GM19452 (cell line): ENCODE measurements at regions not wholly inside any gene's neighbourhood (a gene's known extent, or its start where the extent isn't known, plus 50 kb on each side); places are given as distances from the start of the nearest gene placed in this dataset.

ENCODE experiments used
- ATAC-seq: cut with Tn5 transposase; IDR thresholded peaks from one replicate; pipeline ENCODE4 v1.9.1; 2021; ENCODE audit not compliant: unreplicated experiment

DNA sequence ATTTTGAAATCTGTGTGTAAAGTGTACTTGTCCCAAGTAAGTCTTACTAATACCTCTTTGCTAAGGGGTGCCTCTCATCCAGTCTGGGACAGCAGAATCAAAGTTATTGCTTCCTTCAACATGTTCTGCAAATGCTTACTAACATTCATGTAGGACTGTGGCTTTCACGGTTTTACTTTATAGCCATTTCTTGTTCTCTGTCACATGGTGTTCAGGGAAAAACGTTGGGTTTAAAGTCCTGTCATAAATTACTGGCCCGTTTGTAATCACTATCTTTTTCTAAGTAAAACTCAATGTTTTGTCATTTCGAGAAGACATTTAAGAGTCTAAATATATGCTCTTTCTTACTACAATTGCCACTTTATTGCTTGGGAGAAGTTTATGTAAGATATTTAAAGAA lies 321.1 kb downstream of the STIM2 start:
- no peak for ATAC-seq

DNA sequence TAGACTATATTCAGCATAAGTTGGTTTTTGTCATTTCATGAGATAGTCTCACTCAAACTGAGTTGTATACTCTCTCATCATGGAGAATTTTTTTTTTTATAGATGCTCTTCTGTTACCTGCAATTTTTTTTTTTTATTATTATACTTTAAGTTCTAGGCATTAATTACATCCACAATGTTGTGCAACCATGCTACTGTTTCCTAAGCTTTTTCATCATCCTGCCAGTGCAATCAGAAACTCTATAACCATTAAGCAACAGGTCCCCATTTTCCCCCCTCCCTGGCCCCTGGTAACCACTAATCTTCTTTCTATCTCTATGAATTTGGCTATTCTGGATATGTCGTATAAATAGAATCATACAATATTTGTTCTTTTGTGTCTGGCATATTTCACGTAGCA lies 321.6 kb downstream of the STIM2 start:
- no peak for ATAC-seq

DNA sequence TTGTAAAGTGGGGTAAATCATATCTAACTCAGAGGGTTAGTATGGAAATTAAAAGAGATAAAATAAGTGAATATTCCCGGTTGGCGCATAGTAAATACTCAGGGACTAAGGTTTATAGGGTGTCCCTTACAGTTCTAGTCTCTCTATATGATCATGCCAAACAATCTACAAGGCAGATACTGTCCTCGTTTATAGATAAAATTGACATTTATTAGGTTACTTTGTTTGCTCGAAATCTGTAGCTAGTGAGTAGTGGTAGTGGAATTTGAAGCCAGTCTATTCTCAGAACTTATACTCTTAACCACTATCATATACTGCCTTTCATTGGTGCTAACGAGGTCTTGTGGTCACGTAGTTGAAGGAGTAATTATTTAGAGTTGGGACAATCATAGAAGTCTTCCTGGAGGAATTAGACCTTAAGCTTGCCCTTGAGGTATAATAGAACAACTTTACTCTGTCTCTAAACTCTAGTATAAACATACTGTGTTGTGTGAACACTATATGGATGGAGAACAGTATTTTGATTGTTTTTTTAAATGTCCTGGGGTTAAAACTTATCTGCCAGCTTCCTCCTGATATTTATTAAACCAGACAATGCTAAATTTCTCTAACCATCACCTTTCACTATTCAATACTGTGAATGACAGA lies 324.0 kb downstream of the STIM2 start:
- ATAC-seq = no peak

DNA sequence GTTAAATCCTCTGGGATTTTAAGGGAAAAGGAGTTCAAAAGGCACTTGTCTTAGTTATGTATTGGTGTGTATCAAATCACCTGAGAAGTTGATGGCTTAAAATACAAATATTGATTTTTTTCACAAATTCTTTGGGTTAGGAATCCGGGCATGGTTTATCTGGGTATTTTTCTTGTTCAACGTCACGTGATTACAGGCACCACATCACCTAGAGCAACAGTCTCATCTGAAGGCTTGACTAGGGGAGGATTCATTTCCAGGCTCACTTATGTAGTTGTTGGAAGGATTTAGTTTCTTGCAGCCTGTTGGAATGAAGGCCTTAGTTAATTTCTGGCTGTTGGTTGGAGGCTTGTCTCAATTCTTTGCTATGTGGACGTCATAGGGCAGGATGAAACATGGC lies 326.1 kb downstream of the STIM2 start:
- ATAC-seq = no peak

DNA sequence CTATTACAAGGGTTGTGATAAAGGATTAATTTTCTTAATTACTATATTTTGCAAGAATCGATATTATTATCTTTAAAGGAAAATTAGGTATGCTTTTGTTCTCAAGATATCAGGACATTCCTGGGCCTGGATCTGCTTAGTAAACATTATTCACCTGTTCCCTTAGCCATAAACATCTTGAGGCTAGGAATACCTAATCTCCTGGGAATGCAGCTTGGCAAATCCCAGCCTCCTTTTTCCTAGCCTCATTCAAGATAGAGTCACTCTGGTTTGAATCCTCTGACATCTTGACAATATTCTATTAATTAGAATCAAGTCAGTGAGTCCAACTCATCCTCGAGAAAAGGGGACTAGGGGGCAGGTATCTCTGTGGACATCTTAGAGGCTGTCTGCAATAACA lies 327.1 kb downstream of the STIM2 start:
- ATAC-seq = no peak

DNA sequence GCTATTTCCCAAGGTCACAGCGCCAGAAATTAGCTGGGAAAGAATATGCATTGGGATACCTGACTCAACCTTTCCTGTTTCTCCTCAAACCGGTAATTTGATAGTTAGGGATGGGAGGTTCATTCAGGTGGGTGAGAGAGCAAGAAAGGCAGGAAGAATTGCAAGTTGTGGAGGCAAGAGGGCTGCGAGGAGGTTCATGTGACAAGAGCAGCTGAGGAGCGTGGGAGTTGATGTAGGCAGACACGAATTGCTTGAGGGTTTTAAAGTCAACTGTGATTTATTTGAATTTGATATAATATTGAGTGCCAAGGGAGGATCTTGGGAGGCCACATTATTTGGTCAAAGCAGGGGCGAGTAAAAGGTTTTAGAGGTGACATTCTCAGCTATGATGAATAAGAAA lies 329.0 kb downstream of the STIM2 start:
- no peak for ATAC-seq

DNA sequence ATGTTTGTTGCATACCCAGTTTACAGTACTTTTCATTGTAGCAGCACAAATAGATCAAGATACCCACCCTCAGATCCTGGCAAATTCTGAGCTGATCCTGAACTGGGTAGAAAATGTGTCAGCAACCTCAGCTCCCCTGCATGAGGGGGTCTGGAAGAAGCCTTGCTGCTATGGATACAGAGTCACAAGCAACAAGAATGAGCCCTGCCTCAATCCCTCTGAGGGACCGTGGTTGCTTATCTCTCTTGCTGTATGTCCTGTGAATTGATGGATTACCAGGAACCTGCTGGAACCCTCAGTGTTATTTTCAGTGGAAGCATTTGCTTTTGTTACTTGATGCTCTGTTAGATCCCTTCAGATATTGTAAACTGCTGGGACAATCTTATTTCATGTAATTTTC lies 331.0 kb downstream of the STIM2 start:
- ATAC-seq = no peak

DNA sequence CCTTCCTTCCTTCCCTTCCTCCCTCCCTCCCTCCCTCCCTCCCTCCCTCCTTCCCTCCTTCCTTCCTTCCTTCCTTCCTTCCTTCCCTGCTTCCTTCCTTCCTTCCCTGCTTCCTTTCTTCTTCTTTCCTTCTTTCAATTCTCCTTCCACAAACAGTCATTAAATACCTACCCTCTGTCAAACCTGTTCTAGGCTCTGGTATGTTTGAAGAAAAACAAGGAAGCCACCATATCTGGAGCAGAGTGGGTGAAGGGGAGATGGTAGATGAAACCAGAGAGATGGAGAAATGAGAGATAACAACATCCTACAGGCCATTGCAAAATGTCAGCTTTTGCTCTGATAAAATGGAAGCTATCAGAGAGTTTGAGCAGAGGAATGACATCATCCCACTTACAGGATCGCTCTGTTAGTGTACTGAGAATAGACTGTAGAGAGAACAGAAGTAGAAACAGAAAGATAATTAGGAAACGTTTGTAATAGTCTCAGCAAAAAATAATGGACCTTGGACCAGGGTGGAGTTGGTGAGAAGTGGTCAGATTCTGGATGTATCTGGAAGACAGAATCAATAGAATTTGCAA lies 334.0 kb downstream of the STIM2 start:
- ATAC-seq = no peak

DNA sequence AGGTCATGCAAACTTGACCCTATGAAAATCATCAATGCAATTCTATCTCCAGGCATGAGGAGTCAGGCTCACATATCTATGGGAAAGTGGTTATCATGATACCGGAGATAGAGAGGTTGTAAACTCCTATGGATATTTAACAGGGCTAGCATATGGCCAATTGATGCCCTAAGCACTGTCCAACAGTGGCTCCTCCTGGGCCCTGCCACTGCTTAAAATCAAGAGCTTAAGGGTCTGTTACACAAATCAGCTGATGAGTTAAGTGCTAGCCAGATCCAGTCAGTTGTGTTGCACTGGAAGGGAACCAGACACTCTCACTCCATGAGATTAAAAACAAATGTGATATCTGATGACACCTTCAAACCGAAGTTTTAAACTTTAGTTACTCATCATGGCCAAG lies 337.6 kb downstream of the STIM2 start:
- no peak for ATAC-seq

DNA sequence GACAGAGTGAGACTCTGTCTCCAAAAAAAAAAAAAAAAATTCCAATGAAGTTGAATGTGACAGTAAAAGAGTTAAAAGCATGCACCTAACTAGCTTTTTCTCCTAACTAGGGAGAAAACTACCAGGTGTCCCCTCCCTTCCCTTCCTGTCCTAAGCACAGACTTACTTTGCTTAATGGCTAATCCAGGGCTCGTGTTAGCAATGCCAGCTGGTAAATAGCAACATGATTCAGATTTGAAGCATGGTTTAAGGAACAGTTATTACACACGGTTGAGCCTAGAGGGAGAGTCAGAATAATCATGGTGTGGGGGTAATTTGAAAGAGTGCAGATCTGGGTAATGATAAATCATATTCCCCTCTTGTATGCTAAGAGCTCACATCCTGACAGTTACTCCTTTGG lies 338.3 kb downstream of the STIM2 start:
- no peak for ATAC-seq

DNA sequence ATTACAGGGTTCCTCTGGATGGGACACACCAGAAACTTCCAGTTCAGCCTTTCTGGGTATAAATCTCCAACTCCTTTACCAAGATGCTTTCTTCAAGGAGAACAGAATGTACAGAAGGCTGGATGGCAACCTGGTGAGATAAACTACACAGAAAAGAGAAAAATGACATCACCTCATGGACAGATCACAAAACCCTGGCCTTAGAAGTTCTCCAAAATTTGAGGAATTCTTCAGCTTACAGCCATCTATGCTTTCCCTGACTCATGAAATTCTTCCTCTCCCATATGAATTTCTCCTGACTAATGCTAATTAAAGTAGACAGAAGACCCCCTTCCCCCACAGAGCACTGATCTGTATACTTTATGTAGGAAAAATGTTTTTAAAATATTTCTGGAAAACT lies 345.4 kb downstream of the STIM2 start:
- no peak for ATAC-seq

DNA sequence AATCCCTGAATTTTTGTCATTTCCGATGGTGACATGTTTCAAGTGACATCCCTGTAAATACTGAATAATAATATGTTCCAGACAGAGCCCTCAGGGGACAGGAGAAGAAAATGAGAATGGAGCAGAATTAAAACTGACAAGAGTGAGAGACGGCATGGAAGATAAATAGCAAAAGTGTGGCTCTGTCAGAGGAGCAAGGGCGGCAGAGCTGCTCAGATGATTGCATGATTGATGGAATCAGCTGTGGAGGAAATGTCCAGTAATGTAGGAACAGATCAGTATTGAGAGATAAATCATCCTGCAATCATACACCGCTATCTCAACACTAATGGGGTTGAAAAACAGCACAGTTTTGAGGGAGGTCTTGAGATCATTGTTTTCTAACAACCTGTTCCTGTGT lies 350.3 kb downstream of the STIM2 start:
- ATAC-seq = no peak

DNA sequence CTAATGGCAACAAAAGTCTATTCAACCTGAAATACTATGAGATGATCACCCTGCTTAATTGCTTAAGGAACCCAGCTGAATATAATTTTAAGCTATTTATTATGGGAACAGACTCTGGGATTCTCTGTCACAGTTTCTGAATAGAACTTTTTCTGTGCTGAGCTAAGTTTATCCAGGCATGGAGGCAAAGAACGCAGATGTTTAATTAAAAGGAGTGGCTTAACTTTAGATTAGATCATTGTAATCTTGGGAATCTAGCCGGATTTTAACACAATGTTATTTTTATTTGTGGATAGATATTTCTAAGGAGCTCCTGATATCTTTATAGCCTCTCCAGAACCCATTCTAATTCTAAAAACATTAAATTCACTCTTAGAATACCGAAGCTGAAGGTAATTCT lies 353.4 kb downstream of the STIM2 start:
- no peak for ATAC-seq

DNA sequence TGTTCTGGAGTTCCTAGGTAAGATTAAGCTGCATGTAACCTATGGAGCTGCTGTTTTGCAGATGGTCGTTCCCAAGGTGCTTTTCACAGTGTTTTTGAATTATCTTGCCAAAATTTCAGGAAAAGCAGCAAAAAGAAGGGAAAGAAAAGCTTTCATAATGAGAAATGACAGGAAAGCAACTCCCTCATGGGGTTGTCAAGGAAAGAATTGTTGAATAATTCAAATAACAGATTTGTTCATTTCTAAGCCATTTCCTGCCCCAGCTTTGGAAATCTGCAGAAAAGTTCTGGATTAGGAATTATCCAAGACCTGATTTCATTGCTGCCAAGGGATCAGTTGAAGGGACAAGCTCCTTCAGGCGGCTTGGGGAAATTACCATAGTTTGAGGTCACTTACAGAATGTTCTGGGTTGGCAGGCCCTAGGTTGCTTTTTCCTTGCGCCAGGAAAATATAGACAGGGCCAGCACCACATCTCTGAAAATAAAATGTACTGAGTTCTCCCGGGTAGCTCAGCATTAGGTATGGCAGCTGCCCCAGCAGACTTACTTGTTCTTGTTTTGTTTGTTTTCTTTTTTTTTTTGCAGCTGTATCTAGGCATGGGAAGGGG lies 354.7 kb downstream of the STIM2 start:
- no peak for ATAC-seq

DNA sequence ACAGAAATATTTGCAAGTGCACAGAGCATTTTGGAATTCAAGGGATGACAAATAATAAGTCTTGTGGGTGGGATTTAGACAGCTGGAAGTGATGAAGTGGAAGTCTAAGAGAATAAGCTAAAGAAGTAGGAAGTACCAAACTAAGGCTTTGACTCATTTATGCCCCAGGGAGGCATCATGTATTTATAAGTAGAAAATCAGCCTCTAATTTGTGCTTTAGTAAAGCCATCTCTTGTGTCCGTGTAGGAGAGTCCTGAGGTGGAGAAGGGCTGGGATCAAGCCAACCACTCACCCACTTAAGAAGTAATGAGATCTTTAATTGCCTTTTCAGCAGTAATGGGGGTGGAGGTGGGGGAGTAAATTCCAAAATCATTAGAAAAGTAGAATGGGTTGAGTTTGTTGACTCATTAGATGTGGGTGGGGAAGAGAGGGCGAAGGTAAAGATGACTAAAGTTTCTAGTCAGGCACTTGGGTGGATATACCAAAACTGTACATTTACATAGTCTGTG lies 356.7 kb downstream of the STIM2 start:
- no peak for ATAC-seq

DNA sequence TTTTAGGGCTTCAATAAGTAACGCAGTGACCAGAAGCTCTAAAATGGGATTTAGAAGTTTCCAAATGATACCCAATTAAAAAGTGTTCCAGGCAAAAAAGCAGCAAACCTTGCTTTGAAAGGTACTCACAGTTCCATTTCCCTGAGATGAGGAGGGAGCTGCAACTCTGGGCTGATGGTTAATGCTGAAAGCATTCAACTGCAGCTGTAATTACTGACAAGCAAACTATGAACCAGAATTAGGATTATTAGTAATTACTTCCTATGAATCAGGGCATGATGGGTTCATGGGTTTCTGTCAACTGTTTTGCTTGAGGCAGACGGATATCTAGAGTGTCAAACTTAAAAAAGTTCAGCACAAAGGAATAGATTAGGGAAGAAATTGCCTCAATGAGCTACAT lies 357.4 kb downstream of the STIM2 start:
- no peak for ATAC-seq

DNA sequence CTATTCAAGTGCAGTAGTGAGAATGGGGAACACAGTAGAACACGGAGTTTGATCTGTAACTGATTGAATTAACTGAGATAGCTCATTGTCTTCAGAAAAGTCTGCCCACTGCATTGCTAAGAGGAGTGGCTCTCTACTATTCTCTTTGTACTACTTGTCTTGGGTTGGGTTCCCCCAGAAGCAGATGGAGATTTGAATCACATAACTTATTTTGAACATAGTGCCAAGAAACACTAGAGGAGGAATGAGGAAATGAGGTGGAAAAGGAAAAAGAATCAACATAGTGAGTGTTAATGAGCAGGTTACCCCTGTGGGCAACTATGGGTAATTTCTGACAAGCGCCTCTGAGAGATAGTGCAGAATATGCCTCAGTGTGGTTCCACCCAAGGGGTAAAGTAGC lies 362.7 kb downstream of the STIM2 start:
- ATAC-seq = no peak

DNA sequence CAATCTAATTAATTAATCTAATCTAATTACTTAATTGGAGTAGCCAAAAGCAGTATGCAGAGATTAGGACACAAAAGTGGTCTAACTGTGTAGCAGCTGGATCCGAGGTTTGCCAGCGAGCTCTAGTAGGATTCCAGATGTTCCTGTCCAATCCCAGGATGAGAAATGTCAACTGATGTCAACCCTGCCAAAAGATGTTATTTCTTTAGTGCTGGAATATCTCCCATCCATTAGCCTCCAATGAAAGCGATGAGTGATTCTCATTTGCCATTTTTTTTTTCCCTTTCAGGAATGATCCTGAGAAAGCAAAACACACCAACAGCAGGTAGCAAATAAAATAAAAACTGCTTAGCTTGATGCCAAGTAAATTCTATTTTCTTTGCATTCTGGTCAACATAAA lies 372.9 kb downstream of the STIM2 start:
- no peak for ATAC-seq

DNA sequence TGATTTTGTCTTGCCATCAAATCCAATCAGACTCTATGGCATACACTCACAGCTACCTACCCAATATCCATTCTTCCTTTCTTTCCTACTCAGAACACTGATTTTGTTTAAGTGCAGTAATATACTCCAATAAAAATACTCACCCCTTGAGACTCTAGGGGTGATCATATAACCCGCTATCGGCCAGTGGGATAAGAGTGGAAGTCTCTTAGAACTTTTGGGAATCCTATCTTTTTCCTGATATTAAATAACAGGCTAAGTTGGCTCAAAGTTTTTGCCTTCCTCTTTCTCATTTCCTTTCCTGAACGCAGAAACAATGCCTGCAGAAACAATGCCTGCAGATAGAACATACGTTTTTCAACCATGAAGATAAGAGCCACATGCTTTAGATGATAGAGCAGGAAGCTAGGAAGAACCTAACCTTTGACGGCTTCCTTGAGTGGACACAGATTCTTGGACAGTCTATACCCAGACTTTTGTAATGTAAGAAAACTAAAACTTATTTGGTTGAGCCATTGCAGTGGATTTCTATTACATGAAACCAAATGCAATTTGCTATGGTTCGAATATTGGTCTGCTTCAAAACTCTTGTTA lies 373.8 kb downstream of the STIM2 start:
- ATAC-seq = no peak

DNA sequence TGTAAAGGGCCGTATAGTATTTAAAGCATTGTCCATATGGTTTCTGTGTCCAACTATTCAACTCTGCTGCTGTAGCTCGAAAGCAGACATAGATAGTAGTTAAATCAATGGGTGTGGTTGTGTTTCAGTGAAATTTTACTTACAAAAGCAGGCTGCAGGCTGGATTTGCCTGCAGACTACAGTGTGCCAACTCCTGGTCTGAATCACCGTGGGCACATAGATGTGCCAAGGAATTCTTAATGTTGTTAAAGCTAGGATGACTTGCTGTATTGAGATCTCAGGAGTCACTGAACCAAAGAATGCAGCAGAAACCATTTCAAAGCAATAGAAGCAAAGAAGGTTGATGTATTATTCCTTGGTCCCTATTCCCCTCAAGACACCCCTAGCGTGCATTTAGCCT lies 379.0 kb downstream of the STIM2 start:
- no peak for ATAC-seq

DNA sequence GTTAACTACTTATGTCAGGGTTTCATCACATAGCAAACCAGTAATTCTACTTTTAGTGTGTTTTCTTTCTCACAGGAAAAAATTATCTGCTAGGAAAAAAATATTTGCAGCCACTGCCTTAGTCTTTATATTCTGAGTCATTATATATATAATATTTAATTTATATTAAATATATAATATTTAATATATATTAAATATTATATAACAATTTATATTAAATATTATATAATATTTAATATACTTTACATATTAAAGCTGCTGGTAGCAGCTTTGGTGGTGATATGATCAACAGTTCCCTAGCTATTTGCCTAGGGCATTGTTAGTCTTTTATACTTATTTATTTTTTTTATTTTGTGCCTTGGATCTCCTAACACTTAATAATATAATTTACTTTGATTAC lies 381.6 kb downstream of the STIM2 start:
- no peak for ATAC-seq

DNA sequence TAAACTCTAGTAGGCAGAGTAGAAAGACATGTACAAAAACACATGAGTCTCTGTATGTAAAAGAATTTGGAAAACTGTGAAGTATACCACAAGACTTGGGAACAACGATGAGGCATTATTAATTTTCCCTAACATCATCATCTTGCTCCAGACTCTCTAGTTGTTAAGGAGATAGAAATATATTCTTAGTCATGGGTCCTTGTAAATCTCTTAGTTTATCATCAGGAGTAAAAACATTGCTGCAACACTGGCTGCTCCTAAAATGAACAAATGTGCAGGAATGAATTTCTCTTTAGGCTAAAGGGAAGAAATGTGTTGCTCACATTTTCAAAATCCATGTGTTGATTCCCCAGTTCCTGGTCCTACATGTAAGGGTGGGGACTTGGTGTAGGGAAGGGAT lies 384.6 kb downstream of the STIM2 start:
- ATAC-seq = no peak
